ENCODE measurements at regions not wholly inside any gene's neighbourhood (a gene's known extent, or its start where the extent isn't known, plus 50 kb on each side); places are given as distances from the start of the nearest gene placed in this dataset.

DNA sequence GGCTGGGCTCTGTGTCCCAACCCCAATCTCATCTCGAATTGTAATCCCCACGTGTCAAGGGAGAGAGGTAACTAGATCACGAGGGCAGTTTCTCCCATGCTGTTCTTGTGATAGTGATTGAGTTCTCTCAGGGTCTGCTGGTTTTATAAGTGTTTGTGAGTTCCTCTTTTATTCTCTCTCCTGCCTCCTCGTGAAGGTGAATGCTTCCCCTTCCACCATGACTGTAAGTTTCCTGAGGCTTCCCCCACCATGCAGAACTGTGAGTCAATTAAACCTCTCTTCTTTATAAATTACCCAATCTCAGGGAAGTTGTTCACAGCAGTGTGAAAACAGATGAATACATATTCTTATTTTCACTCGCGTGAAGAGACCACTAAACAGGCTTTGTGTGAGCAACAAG lies 148.2 kb downstream of the TMEM30B start:
- no peak for DNase-seq (ENCODE audit: low read depth in 2 of 2)

DNA sequence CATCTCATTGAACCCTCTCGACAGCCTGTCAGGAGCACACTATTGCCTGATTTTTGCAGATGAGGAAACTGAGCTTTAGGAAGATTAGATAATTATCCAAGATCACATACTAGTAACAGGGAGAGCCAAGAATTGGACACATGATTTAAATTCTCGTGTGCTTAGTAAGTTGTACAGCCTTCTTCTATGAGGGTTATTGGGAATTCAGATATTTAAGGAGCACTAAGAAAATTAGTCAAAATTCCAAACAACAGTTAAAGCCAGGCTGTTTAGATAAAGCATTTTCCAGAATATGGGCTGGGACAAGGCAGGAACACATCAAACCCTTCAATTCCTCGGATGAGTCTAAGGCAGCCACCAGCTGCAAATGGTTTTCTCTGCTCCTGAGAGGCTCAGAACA lies 148.8 kb downstream of the TMEM30B start:
- no peak for DNase-seq (ENCODE audit: low read depth in 2 of 2)

DNA sequence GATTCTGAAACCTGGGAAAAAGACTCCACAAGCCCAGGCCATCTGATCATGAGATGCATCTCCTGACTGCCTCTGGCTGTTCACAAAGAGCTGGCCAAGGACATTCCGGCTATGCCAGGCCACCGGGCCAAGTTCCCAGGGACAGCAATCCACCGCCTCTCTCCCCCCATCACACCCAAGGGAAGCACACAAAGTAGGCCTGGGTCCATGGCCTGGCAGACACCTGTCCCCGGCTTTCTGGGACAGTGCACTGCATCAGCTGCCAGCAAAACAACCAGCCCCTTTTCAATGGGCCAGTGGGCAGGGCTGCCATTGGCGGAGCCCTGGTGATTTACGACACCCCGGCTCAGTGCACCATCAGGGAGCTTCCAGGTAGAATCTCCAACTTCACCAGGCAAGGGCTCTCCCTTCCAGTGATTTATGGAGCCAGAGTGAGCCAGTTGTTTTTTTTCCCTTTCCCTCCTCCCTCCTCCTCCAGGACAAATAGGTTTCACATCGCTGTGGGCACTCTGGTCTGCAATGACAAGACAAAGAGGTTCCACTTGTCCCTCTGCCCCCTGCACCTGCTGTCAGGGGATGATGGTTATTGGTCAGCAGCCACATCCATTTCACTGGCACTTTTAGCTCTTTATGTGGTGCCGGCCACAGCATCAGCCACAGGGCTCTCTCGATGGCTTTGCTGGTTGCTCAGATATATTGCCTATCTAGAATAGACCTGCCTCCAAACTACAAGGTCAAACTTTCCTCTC lies 149.6 kb downstream of the SLC38A6 start:
- DNase-seq (ENCODE audit: low read depth in 2 of 2) = no peak

DNA sequence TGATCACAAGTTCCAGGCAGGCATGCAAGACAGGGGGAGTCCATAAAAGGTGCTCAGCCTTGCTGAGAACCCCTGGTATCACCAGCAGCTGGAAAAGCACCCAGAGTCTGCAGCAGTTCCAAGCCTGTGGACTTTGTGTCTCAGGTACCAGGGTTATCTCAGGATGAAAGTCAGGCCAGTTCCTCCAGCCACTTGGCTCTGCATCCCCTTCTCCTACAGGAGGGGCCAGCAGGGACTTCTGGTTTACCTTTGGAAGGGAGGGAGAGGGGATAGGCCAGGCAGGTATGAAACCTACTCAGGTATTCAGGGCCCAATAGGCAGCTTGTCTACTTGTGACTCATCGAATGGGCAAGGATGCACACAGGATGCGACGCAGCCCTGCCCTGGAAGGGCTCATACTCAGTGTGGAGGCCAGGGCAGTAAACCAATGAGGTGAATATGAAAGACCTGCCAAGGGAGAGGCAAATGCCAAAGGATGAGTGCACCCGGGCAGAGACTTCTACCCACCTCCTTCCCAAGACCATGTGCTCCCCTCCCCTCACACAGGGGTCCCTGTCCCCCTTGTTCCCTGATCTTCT lies 148.2 kb downstream of the SLC38A6 start:
- no peak for DNase-seq (ENCODE audit: low read depth in 2 of 2)

DNA sequence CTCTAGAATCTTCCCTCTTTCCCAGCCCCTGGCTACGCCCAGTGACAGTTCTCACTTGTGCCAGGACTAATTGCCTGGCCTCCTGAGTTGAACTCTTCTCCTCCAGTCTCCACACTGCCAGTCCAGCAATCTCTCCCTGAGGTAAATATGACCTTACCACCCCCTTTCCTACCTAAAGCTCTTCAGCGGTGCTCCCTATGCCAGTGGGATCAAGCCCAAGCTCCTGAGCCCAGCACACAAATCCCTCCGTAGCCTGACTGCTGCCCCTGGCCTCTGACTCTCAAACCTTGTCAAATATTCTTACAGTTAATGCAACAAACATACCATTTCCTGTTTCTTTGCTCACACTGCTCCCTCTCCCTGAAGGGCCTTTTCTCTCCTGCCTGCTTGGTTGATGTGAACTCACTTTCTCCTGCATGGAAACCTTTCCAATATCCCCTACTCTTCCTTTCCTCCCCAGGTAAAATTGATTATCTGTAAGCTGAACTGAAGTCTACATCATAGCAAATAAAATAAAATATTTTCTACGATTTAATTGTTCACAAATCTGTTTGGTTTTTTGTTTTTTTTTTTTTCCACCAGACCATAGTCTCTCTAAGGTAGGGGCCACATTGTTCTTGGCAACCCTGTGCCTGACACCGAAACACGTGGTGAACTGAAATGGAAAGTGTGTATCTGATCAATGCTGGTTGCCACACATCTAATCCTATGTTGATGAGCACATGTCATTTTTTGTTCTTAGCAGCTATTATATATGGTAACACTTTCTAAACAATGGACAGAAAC lies 147.5 kb downstream of the SLC38A6 start:
- DNase-seq (ENCODE audit: low read depth in 2 of 2) = no peak

DNA sequence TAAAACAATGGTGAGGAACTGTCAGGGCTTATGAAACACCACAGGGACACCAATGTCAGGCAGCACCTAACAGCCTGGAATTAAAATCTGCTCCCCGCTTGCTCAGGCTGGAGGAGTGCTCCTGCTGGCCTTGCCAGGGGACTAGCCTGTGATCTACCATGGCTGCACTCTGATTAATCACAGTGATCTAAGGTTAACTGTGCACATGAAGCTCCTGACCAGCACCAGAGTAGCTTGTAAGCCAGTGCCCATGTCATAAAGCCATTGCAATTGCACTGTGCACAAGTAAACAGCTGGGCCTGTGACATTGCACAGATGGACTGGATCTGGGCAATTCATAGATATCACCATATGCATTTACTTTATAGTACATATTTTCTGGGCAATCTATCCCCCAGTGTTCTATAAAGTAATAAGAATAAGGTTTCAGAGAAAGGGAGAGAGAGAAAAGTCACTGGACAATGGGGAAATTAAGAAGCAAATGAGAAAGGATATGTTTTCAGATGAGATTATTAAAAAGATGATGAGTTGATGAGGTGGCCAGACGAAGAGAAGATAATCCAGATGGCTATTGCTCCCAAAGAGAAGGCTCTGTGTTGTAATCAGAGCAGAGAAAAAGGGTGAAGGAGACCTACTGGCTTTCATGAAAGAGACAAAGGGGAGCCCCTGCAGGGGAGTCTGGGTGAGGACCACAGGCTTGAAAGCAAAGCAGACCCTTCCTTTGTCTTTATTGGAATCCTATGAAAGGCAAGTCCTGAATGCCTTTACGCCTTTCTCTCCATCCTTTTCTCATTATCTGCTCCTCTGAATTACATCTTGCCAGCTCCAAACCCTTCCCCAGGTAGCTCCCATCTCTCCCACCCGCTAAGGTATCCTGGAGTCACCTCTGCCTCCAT lies 145.8 kb downstream of the SLC38A6 start:
- no peak for DNase-seq (ENCODE audit: low read depth in 2 of 2)

DNA sequence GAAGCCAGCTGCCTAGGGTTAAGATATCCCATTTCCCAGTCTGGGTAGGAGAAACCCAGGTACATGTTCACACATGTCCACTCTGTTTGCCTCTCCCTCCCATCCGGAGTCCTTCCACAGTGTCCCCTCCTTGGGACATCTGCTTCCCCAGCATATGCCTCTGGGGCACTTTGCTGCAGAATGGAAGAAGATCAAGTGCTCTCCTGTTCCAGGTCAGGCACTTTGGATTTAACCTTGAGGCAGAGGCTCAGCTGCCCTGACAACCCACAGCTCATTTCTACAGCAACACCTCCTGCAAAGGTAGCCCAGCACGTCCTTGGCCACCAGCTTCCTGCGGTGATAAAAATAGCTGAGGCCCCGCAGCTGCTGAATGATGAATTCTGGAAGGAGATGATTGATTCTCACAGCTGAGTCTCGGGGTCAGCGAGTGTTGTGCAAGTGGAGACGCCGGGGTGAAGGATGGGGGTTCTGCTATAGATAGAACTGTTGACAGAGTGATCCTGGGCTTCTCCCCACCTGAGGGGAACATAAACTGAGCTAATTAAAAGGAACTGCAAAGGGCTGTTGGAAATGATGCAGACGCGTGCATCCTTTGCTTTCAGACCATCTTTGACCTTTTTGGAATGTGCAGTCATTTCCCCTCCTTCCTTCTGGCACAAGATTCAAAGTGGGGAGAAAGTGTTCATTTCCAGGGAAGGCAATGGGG lies 145.0 kb downstream of the SLC38A6 start:
- no peak for DNase-seq (ENCODE audit: low read depth in 2 of 2)

DNA sequence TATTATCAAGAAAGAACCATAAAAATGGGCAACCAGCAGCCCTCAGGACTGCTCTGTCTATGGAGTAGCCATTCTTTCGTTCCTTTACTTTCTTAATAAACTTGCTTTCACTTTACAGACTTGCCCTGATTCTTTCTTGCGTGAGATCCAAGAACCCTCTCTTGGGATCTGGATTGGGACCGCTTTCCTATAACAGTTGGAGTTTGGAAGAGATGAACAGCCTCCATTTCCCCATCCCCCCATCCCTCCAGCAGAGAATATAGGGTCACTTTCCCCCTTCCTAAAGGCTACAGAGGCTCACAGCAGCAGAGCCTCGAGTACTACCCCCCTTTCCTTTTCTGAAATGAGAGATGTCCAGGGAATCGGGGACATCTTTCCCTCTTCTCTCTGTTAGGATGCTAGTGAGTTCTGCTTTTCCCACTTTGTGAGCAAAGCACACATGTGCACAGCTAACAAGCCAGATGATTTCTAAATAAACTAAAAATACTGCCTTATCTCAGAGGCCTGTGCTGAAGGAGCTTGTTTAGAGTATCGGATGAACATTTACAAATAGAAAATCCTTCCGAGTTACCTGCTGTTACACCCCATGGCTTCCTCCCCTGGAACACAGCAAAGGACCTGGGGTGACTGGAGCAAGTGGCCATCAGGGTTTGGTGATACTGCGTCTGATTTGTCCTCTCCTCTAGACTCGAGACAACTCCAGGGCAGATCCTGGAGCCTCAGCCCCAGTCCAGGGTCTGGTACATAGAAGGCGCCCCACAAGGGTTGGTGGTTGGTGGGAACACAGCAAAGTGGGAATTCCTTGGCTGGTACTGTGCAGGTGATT lies 144.2 kb downstream of the SLC38A6 start:
- no peak for DNase-seq (ENCODE audit: low read depth in 2 of 2)

DNA sequence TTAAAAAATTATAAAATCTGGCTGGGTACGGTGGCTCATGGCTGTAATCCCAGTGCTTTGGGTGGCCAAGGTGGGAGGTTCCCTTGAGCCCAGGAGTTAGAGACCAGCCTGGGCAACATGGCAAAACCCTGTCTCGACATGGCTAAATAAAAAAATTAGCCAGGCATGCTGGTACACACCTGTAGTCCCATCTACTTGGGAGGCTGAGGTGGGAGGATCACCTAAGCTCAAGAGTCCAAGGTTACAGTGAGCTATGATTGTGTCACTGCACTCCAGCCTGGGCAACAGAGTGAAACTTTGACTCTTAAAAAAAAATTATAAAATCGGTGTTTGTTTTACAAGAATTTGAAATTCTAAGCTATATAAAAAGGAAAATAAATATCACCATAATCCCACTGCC lies 141.8 kb downstream of the SLC38A6 start:
- no peak for DNase-seq (ENCODE audit: low read depth in 2 of 2)

DNA sequence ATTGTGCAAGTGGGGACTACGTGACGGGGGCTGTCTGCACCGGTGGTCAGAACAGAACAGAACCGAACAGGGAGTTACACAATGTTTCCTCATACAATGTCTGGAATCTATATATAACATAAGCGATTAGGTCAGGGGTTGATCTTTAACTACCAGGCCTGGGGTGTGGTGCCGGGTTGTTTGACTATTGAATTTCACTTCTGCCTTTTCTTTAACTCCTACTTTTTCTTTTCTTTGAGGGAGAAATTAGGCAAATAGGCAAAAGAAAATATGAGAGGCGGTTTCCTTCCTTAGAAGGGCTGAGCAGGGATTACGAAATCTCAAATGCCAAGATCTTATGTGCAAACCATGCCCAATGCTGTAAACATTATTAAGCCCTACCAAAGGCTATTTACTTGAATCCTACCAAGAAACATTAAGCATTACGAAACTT lies 140.3 kb downstream of the SLC38A6 start:
- no peak for DNase-seq (ENCODE audit: low read depth in 2 of 2)

DNA sequence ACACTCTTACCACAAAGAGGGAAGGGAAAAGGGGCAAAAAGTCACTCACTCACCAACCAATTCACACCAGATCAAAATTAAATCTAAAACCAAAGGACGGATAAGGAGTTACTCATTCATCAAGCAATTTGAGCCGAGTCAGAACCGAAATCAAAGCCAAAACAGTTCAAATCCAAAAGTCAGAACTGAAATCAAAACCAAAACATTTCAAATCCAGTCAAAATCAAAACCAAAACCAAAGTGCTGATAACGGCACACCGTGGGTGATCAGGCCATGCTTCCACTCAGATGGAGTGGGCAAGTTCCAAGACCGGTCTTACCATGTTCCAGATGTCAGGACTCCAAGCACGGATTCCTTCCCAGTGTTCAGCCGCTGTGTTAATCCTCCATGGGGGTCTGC lies 139.5 kb downstream of the SLC38A6 start:
- no peak for DNase-seq (ENCODE audit: low read depth in 2 of 2)

DNA sequence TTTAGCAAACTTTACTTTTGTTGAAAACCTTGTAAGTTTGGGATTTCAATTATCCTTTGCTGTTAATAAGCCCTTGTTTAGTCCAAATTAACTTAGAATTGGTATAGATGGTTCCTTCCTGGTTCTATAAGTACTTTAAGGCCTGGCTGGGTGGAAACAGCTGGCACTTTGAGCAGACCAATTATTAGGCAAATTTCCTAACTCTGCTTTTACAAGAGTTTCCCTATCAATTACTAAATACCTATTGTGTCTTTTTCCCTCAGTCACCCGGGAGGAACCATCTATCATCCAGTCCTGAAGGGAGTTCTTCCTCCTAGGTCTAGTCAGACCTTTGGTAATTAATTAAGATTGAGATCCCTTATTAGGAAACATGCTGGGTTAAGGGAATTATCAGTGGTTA lies 138.0 kb downstream of the SLC38A6 start:
- DNase-seq (ENCODE audit: low read depth in 2 of 2) = no peak

DNA sequence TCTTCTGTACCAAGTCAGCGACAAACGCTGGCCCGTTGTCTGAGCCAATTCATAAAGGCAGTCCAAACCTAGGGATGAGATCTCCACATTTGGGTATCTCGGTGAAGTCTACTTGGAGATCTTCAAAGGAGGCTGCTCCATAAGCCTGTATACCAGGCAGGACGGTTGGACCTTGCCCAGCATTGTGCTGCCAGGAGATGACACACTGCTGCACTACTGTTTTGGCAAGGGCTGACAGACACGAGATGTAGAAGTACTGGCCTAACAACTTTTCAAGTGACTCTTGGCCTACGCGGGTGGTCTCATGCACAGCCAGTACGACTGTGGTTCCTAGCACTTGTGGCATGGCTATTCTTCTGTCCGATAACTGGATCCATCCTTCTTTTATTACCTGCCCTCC lies 135.3 kb downstream of the SLC38A6 start:
- no peak for DNase-seq (ENCODE audit: low read depth in 2 of 2)

DNA sequence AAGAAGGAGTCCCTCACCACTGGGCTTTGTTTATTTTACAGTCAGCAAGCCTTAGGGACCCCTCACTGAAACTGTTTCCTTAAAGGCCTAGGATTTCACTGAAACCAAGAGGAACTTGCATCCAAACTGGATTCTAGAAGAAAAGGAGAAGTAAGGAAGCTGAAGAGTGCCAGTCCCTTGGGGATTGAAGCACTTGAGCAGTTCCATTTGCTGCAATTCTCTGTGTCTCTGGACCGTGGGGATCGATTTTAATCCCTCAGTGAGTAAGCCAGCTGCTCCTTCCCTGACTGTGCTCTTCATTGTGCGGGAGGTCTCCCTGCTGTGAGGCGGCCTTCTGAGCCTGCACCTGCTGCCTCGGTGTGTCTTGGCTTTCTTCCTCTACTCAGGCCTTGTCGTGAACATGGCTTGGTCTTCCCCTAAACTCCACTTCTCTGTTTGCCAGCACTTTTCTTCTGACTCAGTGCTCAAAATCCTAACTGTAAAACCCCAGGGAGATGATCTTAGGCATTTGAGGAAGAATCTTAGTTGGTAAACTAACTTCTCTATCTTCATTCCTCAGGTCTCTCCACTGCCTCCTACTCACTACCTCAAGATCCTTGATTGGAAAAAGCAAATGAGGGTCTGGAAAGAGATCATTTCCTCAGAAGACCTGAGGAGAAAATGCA lies 132.6 kb downstream of the SLC38A6 start:
- no peak for DNase-seq (ENCODE audit: low read depth in 2 of 2)

DNA sequence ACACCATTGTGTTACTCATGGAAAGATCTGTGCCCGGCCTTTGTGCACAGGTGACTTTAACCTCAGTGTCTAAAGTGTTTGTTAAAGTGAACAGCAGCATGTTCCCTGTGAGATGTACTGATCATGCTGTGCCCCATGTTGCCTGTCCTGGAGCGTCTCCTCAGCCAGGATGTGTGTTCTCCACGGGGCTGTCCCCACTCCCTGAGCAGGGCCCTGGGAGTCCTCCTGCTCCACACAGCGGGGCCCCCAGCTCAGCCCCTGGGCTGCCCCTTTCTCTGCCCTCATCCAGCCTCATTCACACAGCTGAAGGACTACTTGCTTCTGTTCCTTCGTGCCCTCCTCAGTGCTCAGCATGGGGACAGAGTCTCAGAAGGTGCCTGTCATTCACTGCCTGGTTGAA lies 131.5 kb downstream of the SLC38A6 start:
- DNase-seq (ENCODE audit: low read depth in 2 of 2) = no peak

DNA sequence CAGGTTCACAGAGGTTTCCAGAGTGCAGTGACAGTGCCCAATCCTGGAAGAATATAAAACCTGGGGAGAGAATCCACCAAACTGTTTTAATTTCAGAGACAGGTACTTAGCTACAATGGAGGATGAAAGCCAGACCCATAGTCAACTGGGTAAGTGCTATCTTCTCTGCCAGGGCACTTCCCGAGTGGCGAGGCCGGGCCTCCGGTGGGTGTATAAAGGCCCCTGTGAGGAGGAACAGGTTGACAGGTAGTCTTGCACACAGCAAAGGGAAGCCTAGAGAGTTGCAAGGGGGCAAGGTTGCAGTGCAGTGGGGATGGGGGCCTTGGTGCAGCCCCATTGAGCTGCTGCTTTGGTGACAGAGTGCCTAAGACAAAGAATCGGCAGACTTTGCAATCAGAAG lies 130.7 kb downstream of the SLC38A6 start:
- no peak for DNase-seq (ENCODE audit: low read depth in 2 of 2)

DNA sequence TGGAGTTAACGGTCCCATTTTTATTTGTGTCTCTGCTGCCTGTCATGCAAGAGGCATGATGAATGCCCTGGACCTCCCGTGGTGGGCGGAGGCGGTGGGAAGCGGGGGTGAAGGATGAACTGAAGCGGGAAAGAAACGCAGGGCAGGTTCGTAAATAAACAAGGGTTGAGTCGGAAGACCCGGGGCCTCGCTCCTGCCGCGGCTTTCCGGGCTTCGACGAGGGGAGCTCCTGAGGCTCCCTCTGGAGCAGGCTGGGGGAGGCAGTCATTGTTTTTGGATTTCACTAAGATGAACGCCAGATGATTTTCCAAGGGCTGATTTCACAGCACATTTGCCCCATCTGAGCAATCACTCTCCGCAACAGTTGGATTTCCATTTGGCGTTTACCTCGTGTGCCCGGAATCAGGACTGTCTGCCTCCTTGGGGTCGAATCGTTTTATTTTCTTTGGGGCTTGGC lies 130.2 kb downstream of the SLC38A6 start:
- DNase-seq (ENCODE audit: low read depth in 2 of 2) = no peak

DNA sequence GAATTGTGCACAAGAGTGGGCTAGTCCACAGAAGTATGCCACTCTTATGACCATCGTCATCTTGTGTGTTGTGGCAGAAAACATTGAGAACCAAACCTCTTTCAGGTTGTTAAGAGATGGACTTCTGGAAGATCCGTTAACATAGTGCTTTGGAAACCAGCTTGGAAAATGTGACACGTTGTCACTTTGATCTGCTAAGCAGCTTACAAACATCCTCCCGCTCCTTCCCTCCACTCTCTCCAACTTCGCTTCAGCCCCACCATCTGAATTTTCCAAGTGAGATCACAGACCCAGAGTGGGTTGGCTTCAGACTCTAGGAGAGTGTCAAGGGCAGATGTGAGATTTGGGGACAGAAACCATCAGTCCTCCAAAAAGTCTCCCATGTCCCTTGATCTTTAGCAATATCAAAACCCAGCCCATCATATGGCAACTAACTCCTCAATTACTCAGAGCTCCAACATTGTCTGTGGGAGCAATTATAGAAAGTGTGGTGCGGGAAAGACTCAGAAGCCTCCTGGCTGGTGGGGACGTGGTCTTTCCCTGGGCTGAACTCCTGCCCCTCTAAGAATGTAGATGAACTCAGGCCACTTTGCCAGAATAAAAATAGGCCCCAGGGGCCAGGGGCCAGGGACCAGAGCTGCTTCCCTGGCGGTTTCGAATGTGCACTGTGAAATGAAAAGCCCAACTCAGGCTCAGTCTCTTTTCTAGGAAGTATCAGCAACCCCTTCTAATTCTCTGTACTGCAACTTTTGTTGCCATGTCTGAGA lies 129.5 kb downstream of the SLC38A6 start:
- no peak for DNase-seq (ENCODE audit: low read depth in 2 of 2)

DNA sequence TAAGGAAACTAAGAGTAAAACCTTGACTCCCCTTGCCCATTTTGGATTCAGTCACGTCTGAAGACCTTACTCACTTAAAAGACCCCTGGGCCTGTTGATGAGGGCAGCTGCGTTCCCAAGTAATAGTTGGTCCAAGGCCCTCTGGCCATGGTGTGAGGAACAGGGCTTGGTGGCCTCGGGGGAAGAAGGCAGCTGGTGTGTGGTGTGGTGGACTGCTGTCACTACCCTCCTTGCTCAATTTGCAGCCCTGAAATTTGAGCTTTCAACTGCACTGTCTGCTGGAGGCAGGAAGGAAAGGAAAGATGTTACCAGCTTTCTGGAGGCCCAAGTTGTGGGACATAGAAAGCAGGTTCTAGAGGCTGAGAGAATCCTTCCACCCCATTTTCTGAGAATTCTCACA lies 128.2 kb downstream of the SLC38A6 start:
- DNase-seq (ENCODE audit: low read depth in 2 of 2) = no peak
